ENCODE measurements at regions not wholly inside any gene's neighbourhood (a gene's known extent, or its start where the extent isn't known, plus 50 kb on each side); places are given as distances from the start of the nearest gene placed in this dataset.

DNA sequence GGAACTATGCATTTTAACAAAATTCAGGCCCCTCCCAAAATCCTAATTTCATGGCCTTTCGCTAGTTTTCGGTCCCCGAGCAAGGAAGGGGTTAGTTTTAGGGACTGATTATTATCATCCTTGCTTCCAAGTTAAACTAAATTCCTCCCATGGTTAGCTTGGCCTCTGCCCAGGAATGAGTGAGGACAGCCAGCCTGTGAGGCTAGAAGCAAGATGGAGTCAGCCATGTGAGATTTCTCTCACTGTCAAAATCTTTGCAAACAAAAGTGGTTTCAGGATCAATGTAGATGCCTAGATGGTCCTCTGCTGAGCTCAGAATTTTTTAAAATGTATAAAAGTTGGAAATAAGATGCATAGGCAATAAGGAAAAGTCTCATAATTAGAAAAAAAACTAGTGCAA is 208.9 kb downstream of the RSL24D1 start:
- TF ChIP-seq CTCF (IDR thresholded peaks at IDR 0.05) (no peak), ZFX (IDR thresholded peaks at IDR 0.05; ENCODE audit: borderline replicate concordance) (no peak)
